Common myeloid progenitor, CD34-positive (primary cell): ENCODE measurements at regions not wholly inside any gene's neighbourhood (a gene's known extent, or its start where the extent isn't known, plus 50 kb on each side); places are given as distances from the start of the nearest gene placed in this dataset.
"Not testable (repeated sequence)": the region's sequence is repeated elsewhere in the genome, so short reads cannot be mapped to it uniquely, and the experiment has no call there.

Source experiments
- CTCF ChIA-PET: fragments of 350-600 bp; sonication (Branson Sonifier 250); formaldehyde crosslinking; loops from one replicate; lab custom pipeline; 2021; ENCODE audit warnings: antibody characterized with exemption; lab: Charles Lee
- POLR2A ChIA-PET: fragments of 350-600 bp; sonication (Branson Sonifier 250); formaldehyde crosslinking; loops from one replicate; lab custom pipeline; 2021; ENCODE audit warnings: antibody characterized with exemption; lab: Charles Lee
- DNase-seq, 3 donors: peaks; one replicate each; pipeline versions ENCODE4 v3.0.0 to v3.0.0-alpha.2; 2013
- H3K27ac ChIP-seq, 2 experiments: 1 replicate in 1 of 2; 2 replicates in 1 of 2; pipeline ENCODE4 v1.7.0; 2013; ENCODE audit warnings: inconsistent platforms in 2 of 2, low read length in 2 of 2, mild to moderate bottlenecking in 2 of 2, low read depth in 1 of 2, moderate library complexity in 1 of 2; ENCODE audit not compliant: severe bottlenecking in 2 of 2, insufficient read depth in 1 of 2, poor library complexity in 1 of 2
- H3K27me3 ChIP-seq, 5 experiments: replicated peaks in 2 of 5; 1 replicate in 3 of 5; 2 replicates in 2 of 5; pipeline versions ENCODE4 v1.6.1 to v1.7.0; 2013; ENCODE audit warnings: low read length in 4 of 5, mild to moderate bottlenecking in 2 of 5, moderate library complexity in 2 of 5, inconsistent platforms in 1 of 5; ENCODE audit not compliant: insufficient read depth in 5 of 5, control insufficient read depth in 4 of 5
- H3K36me3 ChIP-seq, 4 experiments: 1 replicate in 2 of 4; 2 replicates in 2 of 4; pipeline versions ENCODE4 v1.6.1 to v1.7.0; 2013; ENCODE audit warnings: low read length in 3 of 4, control low read depth in 1 of 4, mild to moderate bottlenecking in 1 of 4; ENCODE audit not compliant: control insufficient read depth in 4 of 4, insufficient read depth in 4 of 4
- H3K4me1 ChIP-seq, 4 experiments: 1 replicate in 3 of 4; 2 replicates in 1 of 4; pipeline versions ENCODE4 v1.6.1 to v1.7.1; 2013; ENCODE audit warnings: low read length in 3 of 4, mild to moderate bottlenecking in 3 of 4, control low read depth in 1 of 4, inconsistent platforms in 1 of 4, moderate library complexity in 1 of 4; ENCODE audit not compliant: control insufficient read depth in 4 of 4, insufficient read depth in 4 of 4; ENCODE audit errors: control extremely low read depth in 1 of 4
- H3K4me3 ChIP-seq, 7 experiments: 1 replicate in 4 of 7; 2 replicates in 3 of 7; pipeline versions ENCODE4 v1.5.1 to v1.7.0; 2013; ENCODE audit warnings: mild to moderate bottlenecking in 7 of 7, low read length in 6 of 7, moderate library complexity in 6 of 7, inconsistent platforms in 2 of 7, low read depth in 2 of 7, control low read depth in 1 of 7; ENCODE audit not compliant: insufficient read depth in 4 of 7, control insufficient read depth in 1 of 7; ENCODE audit errors: extremely low read depth in 1 of 7
- H3K9me3 ChIP-seq, 5 experiments: 1 replicate in 4 of 5; 2 replicates in 1 of 5; pipeline versions ENCODE4 v1.6.1 to v1.7.1; 2013; ENCODE audit warnings: low read length in 4 of 5, mild to moderate bottlenecking in 2 of 5, inconsistent platforms in 1 of 5, low read depth in 1 of 5, moderate library complexity in 1 of 5; ENCODE audit not compliant: control insufficient read depth in 4 of 5, insufficient read depth in 2 of 5; ENCODE audit errors: control extremely low read depth in 1 of 5
- WGBS: methylation state at CpG from one replicate; pipeline ENCODE4 v1.1.5; 2013; ENCODE audit not compliant: insufficient coverage; 5-methylcytosine and 5-hydroxymethylcytosine counted together

DNA sequence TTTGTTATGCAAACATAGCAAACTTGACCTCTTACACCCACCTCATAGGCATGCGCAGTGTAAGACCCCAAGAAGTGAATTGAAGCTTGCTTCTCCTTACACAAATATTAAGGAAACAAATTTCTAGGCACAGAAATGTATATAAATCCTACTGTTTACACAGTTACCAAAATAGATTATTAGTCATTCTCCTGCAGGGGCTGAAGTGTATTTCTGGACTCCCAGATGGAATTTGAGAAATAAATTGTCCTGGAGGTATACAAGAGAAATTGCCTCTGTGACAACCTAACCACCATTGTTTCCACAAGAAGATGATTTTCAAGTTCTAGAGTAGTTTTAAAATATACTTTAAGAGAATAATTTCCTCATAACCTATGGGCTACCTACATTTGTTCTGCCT, 656.0 kb upstream of the MDGA2 start:
- Histone ChIP-seq H3K4me3 (no peak overlapping the region), H3K27me3 (no peaks in the 10 kb centered on the region), H3K9me3 (no peaks in the 10 kb centered on the region), H3K27ac (no peak overlapping the region), H3K36me3 (no peaks in the 10 kb centered on the region), H3K4me1 (no peaks in the 10 kb centered on the region)
- ChIA-PET CTCF (no interaction called here), POLR2A (no interaction called here)
- DNase-seq = no peak
- 83% methylated on average over 1 of the region's 1 CpG for WGBS

DNA sequence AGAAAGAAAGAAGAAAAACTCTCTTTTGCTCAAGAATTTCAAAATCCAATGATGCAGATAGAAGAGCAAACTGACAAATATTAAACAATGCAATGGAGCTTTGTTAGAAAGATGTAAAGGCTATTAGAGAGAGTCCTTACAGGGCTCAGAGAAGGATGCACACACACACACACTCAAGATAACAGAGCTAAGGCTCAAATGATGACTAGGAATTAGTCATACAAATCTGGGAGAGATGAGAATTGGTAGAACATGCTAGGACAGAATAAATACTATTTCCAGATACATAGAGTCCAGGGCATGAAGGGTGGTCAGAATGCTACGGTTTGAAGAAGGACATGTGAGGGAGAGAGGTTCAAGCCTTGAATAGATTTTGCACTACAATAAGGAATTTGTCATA, 650.1 kb upstream of the MDGA2 start:
- ChIA-PET POLR2A (no interaction called here), CTCF (no interaction called here)
- Histone ChIP-seq H3K4me1 (no peaks in the 10 kb centered on the region), H3K36me3 (no peaks in the 10 kb centered on the region), H3K9me3 (no peaks in the 10 kb centered on the region), H3K27me3 (no peaks in the 10 kb centered on the region), H3K27ac (no peak overlapping the region), H3K4me3 (no peak overlapping the region)
- WGBS = no CpG with 5 or more reads among the region's 1 CpG
- no peak for DNase-seq

DNA sequence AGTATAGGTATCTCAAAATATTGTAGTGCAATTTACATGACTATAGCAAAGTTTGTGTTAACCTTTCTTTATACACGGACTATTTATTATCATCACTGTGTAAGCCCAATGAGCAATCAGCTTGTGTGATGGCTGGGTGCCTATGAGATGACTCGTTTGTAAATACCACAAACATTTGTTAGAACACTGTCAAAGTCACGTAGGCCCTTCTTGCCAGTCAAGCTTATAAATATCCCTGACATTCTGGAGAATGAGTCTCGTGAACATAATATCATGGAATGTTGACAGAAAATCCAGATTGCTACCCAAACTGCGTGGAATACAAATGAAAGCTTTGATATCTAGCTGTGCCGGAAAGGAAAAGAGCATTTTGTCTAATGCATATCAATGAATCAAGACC, 648.3 kb upstream of the MDGA2 start:
- Histone ChIP-seq H3K4me3 (no peak overlapping the region), H3K36me3 (no peaks in the 10 kb centered on the region), H3K27me3 (no peaks in the 10 kb centered on the region), H3K4me1 (no peaks in the 10 kb centered on the region), H3K9me3 (no peaks in the 10 kb centered on the region), H3K27ac (no peak overlapping the region)
- POLR2A ChIA-PET = no interaction called here
- WGBS = 96% methylated on average over 4 of the region's 6 CpGs
- CTCF ChIA-PET = no interaction called here
- no peak for DNase-seq

DNA sequence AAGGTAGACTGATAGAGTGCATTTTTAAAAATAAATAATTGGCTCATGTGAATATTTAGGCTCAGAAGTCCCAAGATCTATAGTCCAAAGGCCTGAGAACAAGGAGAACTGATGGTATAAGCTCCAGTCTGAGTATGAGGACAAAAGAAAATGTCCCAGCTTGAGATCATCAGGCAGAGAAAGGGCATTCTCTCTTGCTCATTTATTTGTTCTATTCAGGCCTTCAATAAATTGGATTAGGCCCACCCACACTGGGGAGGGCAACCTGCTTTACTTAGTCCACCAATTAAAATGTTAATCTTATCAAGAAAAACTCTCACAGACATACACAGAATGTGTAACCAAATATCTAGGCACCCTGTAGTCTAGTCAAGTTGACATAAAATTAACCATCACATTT, 644.4 kb upstream of the MDGA2 start:
- no peaks in the 10 kb centered on the region for H3K4me1 ChIP-seq
- no peak overlapping the region for H3K4me3 ChIP-seq
- no peaks in the 10 kb centered on the region for H3K9me3 ChIP-seq
- H3K36me3 ChIP-seq = no peaks in the 10 kb centered on the region
- no peak for DNase-seq
- no peaks in the 10 kb centered on the region for H3K27me3 ChIP-seq
- ChIA-PET POLR2A (no interaction called here), CTCF (no interaction called here)
- no peak overlapping the region for H3K27ac ChIP-seq

DNA sequence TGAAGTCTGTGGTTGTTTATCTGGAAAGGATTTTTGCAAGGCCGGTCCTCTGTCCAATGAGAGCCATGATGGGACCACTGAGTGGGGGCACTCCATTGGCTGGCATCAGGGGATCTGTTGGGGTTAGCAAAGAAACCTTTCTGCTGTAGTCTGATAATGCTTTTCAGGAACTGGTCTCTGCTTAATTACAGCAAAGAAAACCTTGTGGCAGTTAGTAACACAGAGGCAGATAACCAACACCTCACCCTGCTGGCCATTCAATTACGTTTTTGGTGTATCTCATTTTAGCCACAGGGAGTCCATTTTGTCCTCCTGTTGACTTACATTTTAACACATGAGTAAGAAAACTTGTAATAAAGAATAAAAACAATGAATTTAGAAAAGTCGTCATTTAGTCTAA, 629.3 kb upstream of the MDGA2 start:
- POLR2A ChIA-PET = no interaction called here
- Histone ChIP-seq H3K4me1 (no peaks in the 10 kb centered on the region), H3K27ac (no peak overlapping the region), H3K9me3 (no peaks in the 10 kb centered on the region), H3K36me3 (no peaks in the 10 kb centered on the region), H3K4me3 (no peak overlapping the region), H3K27me3 (no peaks in the 10 kb centered on the region)
- CTCF ChIA-PET = no interaction called here
- no peak for DNase-seq
- WGBS = 100% methylated on average over 1 of the region's 3 CpGs

DNA sequence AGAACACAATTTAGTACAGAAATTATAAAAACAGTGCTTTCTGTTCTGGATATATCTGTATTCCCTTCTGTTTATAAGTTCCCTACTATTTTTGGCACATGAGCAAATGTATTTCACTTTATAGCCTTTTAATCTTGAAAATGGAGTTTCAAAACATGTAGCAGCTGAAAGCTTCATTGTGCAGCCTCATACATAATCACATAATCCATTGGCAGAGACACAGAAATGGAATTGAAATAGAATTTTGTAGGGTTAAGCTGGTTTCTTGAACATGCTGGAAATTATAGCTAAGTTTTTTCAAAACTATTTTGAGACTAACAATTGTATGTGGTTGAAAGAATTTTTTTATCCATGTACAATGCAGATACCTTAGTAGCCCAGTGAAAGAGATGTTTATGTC, 614.3 kb upstream of the MDGA2 start:
- no peak for DNase-seq
- Histone ChIP-seq H3K36me3 (no peaks in the 10 kb centered on the region), H3K4me3 (no peak overlapping the region), H3K27me3 (no peaks in the 10 kb centered on the region), H3K9me3 (no peaks in the 10 kb centered on the region), H3K27ac (no peak overlapping the region), H3K4me1 (no peaks in the 10 kb centered on the region)
- CTCF ChIA-PET = no interaction called here
- POLR2A ChIA-PET = no interaction called here

DNA sequence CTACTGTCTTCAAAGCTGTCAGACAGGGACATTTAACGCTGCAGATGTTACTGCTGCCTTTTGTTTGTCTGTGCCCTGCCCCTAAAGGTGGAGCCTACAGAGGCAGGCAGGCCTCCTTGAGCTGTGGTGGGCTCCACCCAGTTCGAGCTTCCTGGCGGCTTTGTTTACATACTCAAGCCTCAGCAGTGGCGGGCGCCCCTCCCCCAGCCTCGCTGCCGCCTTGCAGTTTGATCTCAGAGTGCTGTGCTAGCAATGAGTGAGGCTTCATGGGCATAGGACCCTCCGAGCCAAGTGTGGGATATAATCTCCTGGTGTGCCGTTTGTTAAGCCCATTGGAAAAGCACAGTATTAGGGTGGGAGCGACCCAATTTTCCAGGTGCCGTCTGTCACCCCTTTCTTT, 609.8 kb upstream of the MDGA2 start:
- H3K27ac ChIP-seq, H3K9me3 ChIP-seq, H3K4me1 ChIP-seq, POLR2A ChIA-PET, H3K4me3 ChIP-seq, DNase-seq, H3K36me3 ChIP-seq, CTCF ChIA-PET, H3K27me3 ChIP-seq: not testable (repeated sequence)
- WGBS = 92% methylated on average over 6 of the region's 11 CpGs

DNA sequence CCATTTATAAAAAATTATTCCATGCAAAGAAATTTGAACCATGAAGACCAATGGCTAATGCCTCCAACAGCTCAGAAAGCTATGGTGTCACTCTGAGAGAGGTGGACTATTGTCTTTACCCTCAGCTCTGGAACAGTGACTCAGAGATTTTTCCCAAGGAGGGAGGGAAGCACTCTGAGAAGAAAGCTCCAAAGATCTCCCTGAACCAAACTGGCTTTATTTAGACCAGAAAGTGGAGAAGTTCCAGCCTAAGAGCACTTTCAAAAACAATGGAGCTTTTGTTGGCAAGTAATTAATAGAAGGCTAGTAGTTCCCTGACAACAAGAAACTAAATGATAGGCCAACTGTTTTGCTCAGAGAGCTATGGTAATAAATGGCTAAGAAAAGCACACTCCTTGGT, 599.9 kb upstream of the MDGA2 start:
- no peak for DNase-seq
- Histone ChIP-seq H3K27me3 (no peaks in the 10 kb centered on the region), H3K4me3 (no peak overlapping the region), H3K27ac (no peak overlapping the region), H3K4me1 (no peaks in the 10 kb centered on the region), H3K36me3 (no peaks in the 10 kb centered on the region), H3K9me3 (no peaks in the 10 kb centered on the region)
- CTCF ChIA-PET = interaction anchor here (0.6 kb wide), 1 partner anchor 17 kb away, joined by 3 read pairs; no protein-coding TSS in a partner anchor
- POLR2A ChIA-PET = no interaction called here
